SK-N-SH (cell line): ENCODE measurements at regions not wholly inside any gene's neighbourhood (a gene's known extent, or its start where the extent isn't known, plus 50 kb on each side); places are given as distances from the start of the nearest gene placed in this dataset.

Experiments
- CTCF ChIP-seq: fragments of 200-600 bp; sonication (generic); IDR thresholded peaks from 2 replicates; pipeline ENCODE4 v1.6.1; 2017; ENCODE audit warnings: antibody characterized with exemption, mild to moderate bottlenecking, moderate library complexity
- JUND ChIP-seq: IDR thresholded peaks from 2 replicates; pipeline ENCODE4 v1.4.0; 2012
- MAX ChIP-seq: IDR thresholded peaks from 2 replicates; pipeline ENCODE4 v1.4.0; 2012; ENCODE audit warnings: low read depth
- TAF1 ChIP-seq: IDR thresholded peaks from 2 replicates; pipeline ENCODE4 v1.6.1; 2012; ENCODE audit warnings: low read depth, mild to moderate bottlenecking, low read length, moderate library complexity, borderline replicate concordance
- USF2 ChIP-seq: fragments of 150-350 bp; IDR thresholded peaks from 2 replicates; pipeline ENCODE4 v1.6.1; 2017; ENCODE audit warnings: antibody characterized with exemption, low read length, low read depth, borderline replicate concordance
- YY1 ChIP-seq: IDR thresholded peaks from 2 replicates; pipeline ENCODE4 v1.4.0; 2012; ENCODE audit warnings: low read depth, mild to moderate bottlenecking

GRCh38 chr7:25557379-25557917, 329.2 kb upstream of the NPVF start:
- no peak for TF ChIP-seq CTCF
- no peak for TF ChIP-seq JUND
- TF ChIP-seq TAF1 = no peak
- TF ChIP-seq USF2 = no peak
- TF ChIP-seq MAX = no peak
- TF ChIP-seq YY1 = no peak
